ENCODE measurements at regions not wholly inside any gene's neighbourhood (a gene's known extent, or its start where the extent isn't known, plus 50 kb on each side); places are given as distances from the start of the nearest gene placed in this dataset.

GRCh38 chr11:98549571-98549970 lies 471.2 kb upstream of the CNTN5 start:
- no peak for TF ChIP-seq CTCF (IDR thresholded peaks at IDR 0.05; ENCODE audit: low read depth, low read length)
- TF ChIP-seq, protein P1, sequence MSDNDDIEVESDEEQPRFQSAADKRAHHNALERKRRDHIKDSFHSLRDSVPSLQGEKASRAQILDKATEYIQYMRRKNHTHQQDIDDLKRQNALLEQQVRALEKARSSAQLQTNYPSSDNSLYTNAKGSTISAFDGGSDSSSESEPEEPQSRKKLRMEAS (IDR thresholded peaks at IDR 0.05; ENCODE audit: low read depth, low read length) = no peak

All from NB4 (cell line).